Esophagus muscularis mucosa (tissue), 4 donors: ENCODE measurements at regions not wholly inside any gene's neighbourhood (a gene's known extent, or its start where the extent isn't known, plus 50 kb on each side); places are given as distances from the start of the nearest gene placed in this dataset.

Experiments used
- CTCF ChIP-seq, 3 experiments: fragments of 200-600 bp in 2 of 3; fragments of 450-650 bp in 1 of 3; sonication (generic) in 2 of 3; IDR thresholded peaks; one replicate each; pipeline ENCODE4 v1.5.1; 2017 to 2019; ENCODE audit warnings: antibody characterized with exemption in 3 of 3, mild to moderate bottlenecking in 2 of 3, moderate library complexity in 1 of 3
- EP300 ChIP-seq: sonication (generic); formaldehyde crosslinking; IDR thresholded peaks from one replicate; pipeline ENCODE4 v1.6.1; 2017; ENCODE audit warnings: antibody characterized with exemption
- POLR2A ChIP-seq: fragments of 450-650 bp; IDR thresholded peaks from one replicate; pipeline ENCODE4 v1.6.1; 2017; ENCODE audit warnings: antibody characterized with exemption, moderate library complexity, mild to moderate bottlenecking, low read depth

GRCh38 chr7:13717031-13717430 is 272.4 kb downstream of the ETV1 start:
- TF ChIP-seq CTCF (IDR thresholded peaks at IDR 0.05) (no peak), EP300 (no peak), POLR2A (no peak)
